Fibroblast of lung (primary cell): ENCODE measurements at regions not wholly inside any gene's neighbourhood (a gene's known extent, or its start where the extent isn't known, plus 50 kb on each side); places are given as distances from the start of the nearest gene placed in this dataset.

Experiments
- CTCF ChIP-seq, 2 donors: IDR thresholded peaks in 1 of 2; conservative IDR thresholded peaks in 1 of 2; 1 replicate in 1 of 2; 2 replicates in 1 of 2; pipeline ENCODE4 v1.5.1; 2011 to 2012; ENCODE audit warnings: low read length in 2 of 2, control low read depth in 1 of 2, inconsistent platforms in 1 of 2, low read depth in 1 of 2, mild to moderate bottlenecking in 1 of 2
- EZH2 ChIP-seq: IDR thresholded peaks from 2 replicates; pipeline ENCODE4 v1.5.1; 2012; ENCODE audit warnings: low read length, control low read depth, mild to moderate bottlenecking; ENCODE audit errors: missing control alignments

GRCh38 chr6:170210651-170211403 lies 80.1 kb downstream of the DLL1 start:
- TF ChIP-seq CTCF (conservative IDR thresholded peaks at IDR 0.05 in 1 of 2, IDR thresholded peaks at IDR 0.05 in 1 of 2; ENCODE audit: low read depth in 1 of 2, low read length in 2 of 2) (no peak), EZH2 (no peak)
